ENCODE measurements at regions not wholly inside any gene's neighbourhood (a gene's known extent, or its start where the extent isn't known, plus 50 kb on each side); places are given as distances from the start of the nearest gene placed in this dataset.

Small RNA genes in the stretch of these regions (small RNA-seq; reads per million reads assigned to genes)
- gene RNU6-837P: 0 reads per million in 3 donors
